ENCODE measurements at regions not wholly inside any gene's neighbourhood (a gene's known extent, or its start where the extent isn't known, plus 50 kb on each side); places are given as distances from the start of the nearest gene placed in this dataset.

DNA sequence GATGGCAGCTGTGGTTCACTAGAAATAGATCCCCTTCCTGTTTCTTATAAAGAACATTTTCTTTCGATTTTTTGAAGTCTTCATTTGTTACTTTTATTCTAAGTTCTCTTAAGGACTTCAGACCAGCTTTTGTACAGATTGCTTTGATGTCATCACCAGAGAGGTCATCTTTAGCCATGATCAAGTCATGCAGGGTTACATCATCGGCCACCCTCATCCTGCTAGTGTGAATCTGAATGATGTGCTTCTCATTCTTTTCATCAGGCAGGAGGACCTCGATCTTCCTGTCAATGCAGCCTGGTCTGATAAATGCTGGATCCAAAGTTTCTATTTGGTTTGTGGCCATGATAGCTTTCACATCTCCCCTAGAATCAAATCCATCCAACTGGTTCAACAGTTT is 706.7 kb downstream of the RERGL start (continued):
- TF ChIP-seq, protein P1, sequence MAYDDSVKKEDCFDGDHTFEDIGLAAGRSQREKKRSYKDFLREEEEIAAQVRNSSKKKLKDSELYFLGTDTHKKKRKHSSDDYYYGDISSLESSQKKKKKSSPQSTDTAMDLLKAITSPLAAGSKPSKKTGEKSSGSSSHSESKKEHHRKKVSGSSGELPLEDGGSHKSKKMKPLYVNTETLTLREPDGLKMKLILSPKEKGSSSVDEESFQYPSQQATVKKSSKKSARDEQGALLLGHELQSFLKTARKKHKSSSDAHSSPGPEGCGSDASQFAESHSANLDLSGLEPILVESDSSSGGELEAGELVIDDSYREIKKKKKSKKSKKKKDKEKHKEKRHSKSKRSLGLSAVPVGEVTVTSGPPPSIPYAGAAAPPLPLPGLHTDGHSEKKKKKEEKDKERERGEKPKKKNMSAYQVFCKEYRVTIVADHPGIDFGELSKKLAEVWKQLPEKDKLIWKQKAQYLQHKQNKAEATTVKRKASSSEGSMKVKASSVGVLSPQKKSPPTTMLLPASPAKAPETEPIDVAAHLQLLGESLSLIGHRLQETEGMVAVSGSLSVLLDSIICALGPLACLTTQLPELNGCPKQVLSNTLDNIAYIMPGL (CRISPR knock-in tag; IDR thresholded peaks at IDR 0.05; ENCODE audit: borderline replicate concordance) = no peak

DNA sequence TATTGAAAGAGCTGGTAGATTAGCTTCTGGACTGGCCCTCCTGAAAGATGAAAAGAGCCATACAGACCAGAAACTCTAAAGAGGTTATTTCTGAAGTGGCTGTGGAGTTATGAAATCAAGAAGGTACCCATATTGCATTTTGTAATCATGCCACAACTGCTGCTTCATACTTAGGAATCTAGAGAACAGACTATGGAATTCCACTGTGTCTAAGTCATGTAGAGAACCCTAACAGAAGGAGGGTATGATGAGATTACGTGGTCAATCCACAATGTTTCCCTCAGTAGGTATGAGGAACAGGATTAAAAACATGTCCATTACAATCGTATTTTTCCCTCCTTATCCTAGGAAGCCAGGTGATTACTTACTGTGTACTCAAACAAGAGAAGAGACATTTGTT is 708.8 kb downstream of the RERGL start:
- TF ChIP-seq, protein P2, sequence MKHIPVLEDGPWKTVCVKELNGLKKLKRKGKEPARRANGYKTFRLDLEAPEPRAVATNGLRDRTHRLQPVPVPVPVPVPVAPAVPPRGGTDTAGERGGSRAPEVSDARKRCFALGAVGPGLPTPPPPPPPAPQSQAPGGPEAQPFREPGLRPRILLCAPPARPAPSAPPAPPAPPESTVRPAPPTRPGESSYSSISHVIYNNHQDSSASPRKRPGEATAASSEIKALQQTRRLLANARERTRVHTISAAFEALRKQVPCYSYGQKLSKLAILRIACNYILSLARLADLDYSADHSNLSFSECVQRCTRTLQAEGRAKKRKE (CRISPR knock-in tag; IDR thresholded peaks at IDR 0.05; ENCODE audit: low read depth) = no peak
- TF ChIP-seq CEBPB (IDR thresholded peaks at IDR 0.05) = peak in 1 of 2 experiments; percentile 44; a peak in 1 of 4 replicates
- no peak overlapping the region for H3K4me3 ChIP-seq
- POLR2A ChIA-PET = no interaction called here
- H3K27ac ChIP-seq = peak overlapping the region in 1 of 2 experiments; percentile 6; a peak in 1 of 6 replicates
- no peaks in the 10 kb centered on the region for H3K9me3 ChIP-seq
- peak; percentile 4 to 25 for DNase-seq (ENCODE audit: low read depth in 1 of 2, low spot score in 1 of 2)
- ATAC-seq = peak; percentile 68 to 77; a peak in 5 of 6 replicates
- no peak for FAIRE-seq
- H3K4me1 ChIP-seq = 0 out of 3 replicates have a peak, but pooled peaks cover 9% of the 10 kb centered on the region
- CTCF ChIA-PET = no interaction called here
- WGBS (ENCODE audit: missing lambda C conversion rate) = 33% methylated on average over 2 of the region's 2 CpGs
- no peak overlapping the region for H3K4me2 ChIP-seq

DNA sequence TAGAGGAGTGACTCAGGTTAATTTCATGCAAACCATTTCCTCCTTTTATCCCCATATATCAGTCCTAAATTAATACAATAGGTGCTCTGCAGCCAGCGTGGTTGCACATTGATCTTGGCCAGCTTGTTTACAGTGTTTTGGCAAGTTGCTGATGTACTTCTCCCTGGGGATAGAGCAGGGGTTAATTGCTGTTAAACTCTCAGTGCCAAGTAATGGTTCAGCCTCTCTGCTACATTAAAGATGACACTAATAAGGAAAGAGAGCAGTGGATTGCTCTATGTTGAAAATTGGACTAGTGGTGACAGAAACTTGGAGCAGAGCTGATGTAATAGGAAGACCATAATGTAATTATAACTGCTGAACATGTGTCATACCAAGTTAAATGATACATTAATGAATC is 717.5 kb downstream of the RERGL start:
- CTCF ChIA-PET = interaction anchor here (0.7 kb wide), 1 partner anchor 72 kb away, joined by 3 read pairs; no protein-coding TSS in a partner anchor
- WGBS (ENCODE audit: missing lambda C conversion rate) = 48% methylated on average over 1 of the region's 1 CpG
- peak; percentile 61 for FAIRE-seq

More for the DNA sequence above, 717.5 kb downstream of the RERGL start:
- Histone ChIP-seq H3K9me3 (no peaks in the 10 kb centered on the region), H3K4me3 (no peak overlapping the region), H3K4me2 (no peak overlapping the region), H3K27ac (no peak overlapping the region), H3K4me1 (0 out of 3 replicates have a peak, but pooled peaks cover 7% of the 10 kb centered on the region)
- DNase-seq (ENCODE audit: low read depth in 1 of 2, low spot score in 1 of 2) (no peak), ATAC-seq (no peak)
- POLR2A ChIA-PET = no interaction called here
- no peak for TF ChIP-seq BHLHE40 (IDR thresholded peaks at IDR 0.05; ENCODE audit: low read depth, low read length)
- TF ChIP-seq, protein P3, sequence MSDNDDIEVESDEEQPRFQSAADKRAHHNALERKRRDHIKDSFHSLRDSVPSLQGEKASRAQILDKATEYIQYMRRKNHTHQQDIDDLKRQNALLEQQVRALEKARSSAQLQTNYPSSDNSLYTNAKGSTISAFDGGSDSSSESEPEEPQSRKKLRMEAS (IDR thresholded peaks at IDR 0.05) = no peak
- TF ChIP-seq HDAC2 (IDR thresholded peaks at IDR 0.05) = no peak
- TF ChIP-seq FOSB (CRISPR knock-in tag; IDR thresholded peaks at IDR 0.05) = no peak
- TF ChIP-seq, protein P4, sequence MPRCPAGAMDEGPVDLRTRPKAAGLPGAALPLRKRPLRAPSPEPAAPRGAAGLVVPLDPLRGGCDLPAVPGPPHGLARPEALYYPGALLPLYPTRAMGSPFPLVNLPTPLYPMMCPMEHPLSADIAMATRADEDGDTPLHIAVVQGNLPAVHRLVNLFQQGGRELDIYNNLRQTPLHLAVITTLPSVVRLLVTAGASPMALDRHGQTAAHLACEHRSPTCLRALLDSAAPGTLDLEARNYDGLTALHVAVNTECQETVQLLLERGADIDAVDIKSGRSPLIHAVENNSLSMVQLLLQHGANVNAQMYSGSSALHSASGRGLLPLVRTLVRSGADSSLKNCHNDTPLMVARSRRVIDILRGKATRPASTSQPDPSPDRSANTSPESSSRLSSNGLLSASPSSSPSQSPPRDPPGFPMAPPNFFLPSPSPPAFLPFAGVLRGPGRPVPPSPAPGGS (IDR thresholded peaks at IDR 0.05) = no peak
- no peak for TF ChIP-seq CBX8 (IDR thresholded peaks at IDR 0.05)
- TF ChIP-seq RNF2 (IDR thresholded peaks at IDR 0.05; ENCODE audit: borderline replicate concordance, low read depth) = no peak
- TF ChIP-seq, protein P5, sequence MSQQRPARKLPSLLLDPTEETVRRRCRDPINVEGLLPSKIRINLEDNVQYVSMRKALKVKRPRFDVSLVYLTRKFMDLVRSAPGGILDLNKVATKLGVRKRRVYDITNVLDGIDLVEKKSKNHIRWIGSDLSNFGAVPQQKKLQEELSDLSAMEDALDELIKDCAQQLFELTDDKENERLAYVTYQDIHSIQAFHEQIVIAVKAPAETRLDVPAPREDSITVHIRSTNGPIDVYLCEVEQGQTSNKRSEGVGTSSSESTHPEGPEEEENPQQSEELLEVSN (IDR thresholded peaks at IDR 0.05; ENCODE audit: borderline replicate concordance, low read depth) = no peak
- no peak for TF ChIP-seq NFE2L2 (conservative IDR thresholded peaks at IDR 0.05; ENCODE audit: low read length)
- TF ChIP-seq, protein P6, sequence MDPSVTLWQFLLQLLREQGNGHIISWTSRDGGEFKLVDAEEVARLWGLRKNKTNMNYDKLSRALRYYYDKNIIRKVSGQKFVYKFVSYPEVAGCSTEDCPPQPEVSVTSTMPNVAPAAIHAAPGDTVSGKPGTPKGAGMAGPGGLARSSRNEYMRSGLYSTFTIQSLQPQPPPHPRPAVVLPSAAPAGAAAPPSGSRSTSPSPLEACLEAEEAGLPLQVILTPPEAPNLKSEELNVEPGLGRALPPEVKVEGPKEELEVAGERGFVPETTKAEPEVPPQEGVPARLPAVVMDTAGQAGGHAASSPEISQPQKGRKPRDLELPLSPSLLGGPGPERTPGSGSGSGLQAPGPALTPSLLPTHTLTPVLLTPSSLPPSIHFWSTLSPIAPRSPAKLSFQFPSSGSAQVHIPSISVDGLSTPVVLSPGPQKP (IDR thresholded peaks at IDR 0.05; ENCODE audit: low read depth, low read length) = no peak
- TF ChIP-seq ESRRA (IDR thresholded peaks at IDR 0.05; ENCODE audit: borderline replicate concordance, low read length) = no peak
- TF ChIP-seq, protein P7, sequence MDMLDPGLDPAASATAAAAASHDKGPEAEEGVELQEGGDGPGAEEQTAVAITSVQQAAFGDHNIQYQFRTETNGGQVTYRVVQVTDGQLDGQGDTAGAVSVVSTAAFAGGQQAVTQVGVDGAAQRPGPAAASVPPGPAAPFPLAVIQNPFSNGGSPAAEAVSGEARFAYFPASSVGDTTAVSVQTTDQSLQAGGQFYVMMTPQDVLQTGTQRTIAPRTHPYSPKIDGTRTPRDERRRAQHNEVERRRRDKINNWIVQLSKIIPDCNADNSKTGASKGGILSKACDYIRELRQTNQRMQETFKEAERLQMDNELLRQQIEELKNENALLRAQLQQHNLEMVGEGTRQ (IDR thresholded peaks at IDR 0.05) = no peak
- TF ChIP-seq TP53 (CRISPR knock-in tag; IDR thresholded peaks at IDR 0.05) = no peak
- TF ChIP-seq SMC3 (IDR thresholded peaks at IDR 0.05) = no peak
- TF ChIP-seq HOXA7 (CRISPR knock-in tag; IDR thresholded peaks at IDR 0.05) = no peak
- TF ChIP-seq MAZ (IDR thresholded peaks at IDR 0.05; ENCODE audit: borderline replicate concordance, low read depth, low read length) = no peak
- no peak for TF ChIP-seq RAD21 (conservative IDR thresholded peaks at IDR 0.05 in 1 of 2, IDR thresholded peaks at IDR 0.05 in 1 of 2)
- TF ChIP-seq MYC (IDR thresholded peaks at IDR 0.05; ENCODE audit: borderline replicate concordance, low read length) = no peak
